Activated CD8-positive, alpha-beta T cell treated with anti-CD3 and anti-CD28 coated beads for 36 hours (primary cell): ENCODE measurements at regions not wholly inside any gene's neighbourhood (a gene's known extent, or its start where the extent isn't known, plus 50 kb on each side); places are given as distances from the start of the nearest gene placed in this dataset.

Source experiments
- ATAC-seq: fragments of 200-7000 bp; cut with Tn5 transposase; one replicate; pipeline ENCODE4 v1.10.0; 2021; ENCODE audit warnings: mild to moderate bottlenecking, moderate library complexity
- CTCF ChIA-PET: fragments of 350-600 bp; sonication (Branson Sonifier 250); formaldehyde crosslinking; loops from one replicate; lab custom pipeline; 2021; ENCODE audit warnings: antibody characterized with exemption; lab: Charles Lee
- POLR2A ChIA-PET: fragments of 350-600 bp; sonication (Branson Sonifier 250); formaldehyde crosslinking; loops from one replicate; lab custom pipeline; 2021; ENCODE audit warnings: antibody characterized with exemption; lab: Charles Lee
- DNase-seq: peaks from one replicate; pipeline ENCODE4 v3.0.0-alpha.2; 2020
- H3K27ac Mint-ChIP-seq: one replicate; pipeline ENCODE4 v1.8.0; 2021; ENCODE audit warnings: mild to moderate bottlenecking, mixed read lengths
- H3K27me3 Mint-ChIP-seq: one replicate; pipeline ENCODE4 v1.8.0; 2021; ENCODE audit warnings: mixed read lengths
- H3K36me3 Mint-ChIP-seq: one replicate; pipeline ENCODE4 v1.8.0; 2021; ENCODE audit warnings: low read depth, mixed read lengths
- H3K4me1 Mint-ChIP-seq: one replicate; pipeline ENCODE4 v1.8.0; 2021; ENCODE audit warnings: low read depth, mixed read lengths
- H3K4me3 Mint-ChIP-seq: one replicate; pipeline ENCODE4 v1.8.0; 2021; ENCODE audit warnings: mild to moderate bottlenecking, moderate library complexity, mixed read lengths
- H3K9me3 Mint-ChIP-seq: one replicate; pipeline ENCODE4 v1.8.0; 2021; ENCODE audit warnings: mixed read lengths
- intact Hi-C: fragments of 100-400 bp; cut with micrococcal nuclease; formaldehyde crosslinking; loops from one replicate; pipeline ENCODE4 v1.10.0; 2022
- TF ChIP-seq, protein P1 (sequence below): fragments of 200-600 bp; IDR thresholded peaks from one replicate; pipeline ENCODE4 v1.8.0; 2022; ENCODE audit warnings: antibody characterized with exemption, mild to moderate bottlenecking

DNA sequence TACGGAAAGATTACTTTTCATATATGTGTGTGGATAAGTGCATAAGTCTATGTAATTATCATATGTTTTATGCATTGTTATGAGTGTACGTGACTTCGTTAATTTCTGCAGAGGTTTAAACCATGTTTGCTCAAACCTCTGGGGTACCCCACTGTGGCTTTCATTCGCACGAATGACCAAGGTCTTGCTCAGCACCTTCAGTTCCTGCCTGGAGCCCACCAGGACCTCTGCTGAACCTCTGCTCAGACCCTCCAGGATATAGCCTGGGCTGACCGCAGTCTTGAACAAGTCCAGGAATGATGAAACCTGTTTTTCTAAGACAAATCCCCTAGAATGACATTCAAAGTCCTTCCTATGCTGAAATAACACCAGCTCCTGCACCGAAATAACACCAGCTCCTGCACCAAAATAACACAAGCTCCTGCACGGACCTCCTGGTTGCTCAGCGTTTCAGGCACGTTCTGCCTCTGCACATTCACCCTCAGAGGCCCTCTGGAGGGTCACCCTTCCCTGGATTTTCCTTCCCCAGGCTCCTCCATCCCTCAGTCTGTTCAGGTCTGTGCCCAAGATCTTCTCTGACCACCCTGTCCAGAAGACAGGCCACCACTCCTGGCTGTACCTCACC, 99.7 kb upstream of the BOD1 start:
- ChIA-PET POLR2A (no interaction called here), CTCF (no interaction called here)
- Mint-ChIP-seq H3K36me3 (no peaks in the 10 kb centered on the region), H3K9me3 (no peaks in the 10 kb centered on the region), H3K4me1 (no peaks in the 10 kb centered on the region), H3K27me3 (peaks cover 2% of the 10 kb centered on the region), H3K27ac (no peak overlapping the region), H3K4me3 (no peak overlapping the region)
- DNase-seq (no peak), ATAC-seq (no peak)
- TF ChIP-seq, protein P1, sequence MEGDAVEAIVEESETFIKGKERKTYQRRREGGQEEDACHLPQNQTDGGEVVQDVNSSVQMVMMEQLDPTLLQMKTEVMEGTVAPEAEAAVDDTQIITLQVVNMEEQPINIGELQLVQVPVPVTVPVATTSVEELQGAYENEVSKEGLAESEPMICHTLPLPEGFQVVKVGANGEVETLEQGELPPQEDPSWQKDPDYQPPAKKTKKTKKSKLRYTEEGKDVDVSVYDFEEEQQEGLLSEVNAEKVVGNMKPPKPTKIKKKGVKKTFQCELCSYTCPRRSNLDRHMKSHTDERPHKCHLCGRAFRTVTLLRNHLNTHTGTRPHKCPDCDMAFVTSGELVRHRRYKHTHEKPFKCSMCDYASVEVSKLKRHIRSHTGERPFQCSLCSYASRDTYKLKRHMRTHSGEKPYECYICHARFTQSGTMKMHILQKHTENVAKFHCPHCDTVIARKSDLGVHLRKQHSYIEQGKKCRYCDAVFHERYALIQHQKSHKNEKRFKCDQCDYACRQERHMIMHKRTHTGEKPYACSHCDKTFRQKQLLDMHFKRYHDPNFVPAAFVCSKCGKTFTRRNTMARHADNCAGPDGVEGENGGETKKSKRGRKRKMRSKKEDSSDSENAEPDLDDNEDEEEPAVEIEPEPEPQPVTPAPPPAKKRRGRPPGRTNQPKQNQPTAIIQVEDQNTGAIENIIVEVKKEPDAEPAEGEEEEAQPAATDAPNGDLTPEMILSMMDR: no peak
- intact Hi-C loops: no loop called here

DNA sequence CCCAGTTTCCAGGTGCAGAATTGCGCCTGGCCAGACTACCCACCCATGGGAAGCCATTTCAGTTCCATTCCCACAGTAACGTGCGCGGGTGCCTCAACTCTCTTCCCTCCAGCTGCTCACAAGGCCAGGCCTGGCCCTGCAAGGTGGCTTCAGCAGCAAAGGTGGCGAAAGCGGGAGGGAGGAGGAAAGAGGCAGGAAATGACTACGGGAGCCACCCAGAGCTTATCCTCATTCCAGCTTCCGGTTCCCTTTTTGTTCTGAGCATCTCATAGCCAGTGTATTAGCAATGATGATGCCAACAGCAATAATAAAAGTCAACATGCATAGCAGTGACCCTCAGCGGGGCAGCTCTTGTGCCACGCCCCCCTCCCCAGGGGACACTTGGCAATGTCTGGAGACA, 101.5 kb upstream of the BOD1 start:
- ATAC-seq (no peak), DNase-seq (no peak)
- Mint-ChIP-seq H3K9me3 (no peaks in the 10 kb centered on the region), H3K27ac (no peak overlapping the region), H3K4me1 (no peaks in the 10 kb centered on the region), H3K4me3 (no peak overlapping the region), H3K27me3 (peaks cover 6% of the 10 kb centered on the region), H3K36me3 (no peaks in the 10 kb centered on the region)
- intact Hi-C loops: no loop called here
- ChIA-PET POLR2A (interaction anchor here (0.7 kb wide), 1 partner anchor 60 kb away, joined by 4 read pairs; no protein-coding TSS in a partner anchor), CTCF (no interaction called here)
- TF ChIP-seq, protein P1: no peak

DNA sequence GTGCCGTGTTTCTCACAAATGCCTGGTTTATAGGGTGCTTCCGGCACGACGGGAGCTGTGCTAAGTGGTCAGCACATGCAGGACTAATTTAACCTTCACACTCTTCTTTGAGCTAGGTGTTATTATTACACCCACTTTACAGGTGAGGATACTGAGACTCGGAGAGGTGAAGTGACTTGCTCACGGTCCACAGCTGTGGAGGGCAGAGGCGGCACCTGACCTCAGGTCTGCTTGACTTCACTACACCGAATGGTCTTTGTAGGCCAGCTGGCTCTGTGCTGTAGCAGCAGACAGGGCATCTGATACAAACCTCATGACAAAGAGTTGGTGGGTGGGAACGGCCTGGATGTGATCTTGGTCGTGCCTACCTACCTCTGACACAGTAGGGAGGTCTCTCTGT, 102.0 kb upstream of the BOD1 start:
- ATAC-seq: no peak
- CTCF ChIA-PET: no interaction called here
- intact Hi-C loops: no loop called here
- H3K4me1 Mint-ChIP-seq: no peaks in the 10 kb centered on the region
- TF ChIP-seq, protein P1: no peak
- no peak for DNase-seq
- H3K4me3 Mint-ChIP-seq: no peak overlapping the region
- H3K27ac Mint-ChIP-seq: no peak overlapping the region
- peaks cover 6% of the 10 kb centered on the region for H3K27me3 Mint-ChIP-seq
- no peaks in the 10 kb centered on the region for H3K36me3 Mint-ChIP-seq
- no peaks in the 10 kb centered on the region for H3K9me3 Mint-ChIP-seq
- POLR2A ChIA-PET: no interaction called here

DNA sequence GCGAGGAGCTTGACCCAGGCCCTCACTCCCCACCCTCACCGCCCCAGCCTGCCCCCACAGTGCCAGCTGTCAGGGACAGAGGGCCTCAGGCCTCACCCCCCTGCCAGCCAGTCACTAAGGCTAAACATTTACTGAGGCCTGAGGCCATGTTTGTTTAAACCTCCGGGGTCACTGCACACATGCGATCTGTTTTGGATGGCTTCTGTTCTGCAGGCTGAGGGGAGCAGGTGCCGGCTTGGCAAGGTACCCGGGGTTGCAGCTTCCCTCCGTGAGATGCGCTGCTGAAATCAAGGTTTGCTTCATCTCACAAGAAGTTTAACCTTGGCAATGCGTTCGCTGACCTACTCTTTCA, 103.3 kb upstream of the BOD1 start:
- Mint-ChIP-seq H3K9me3 (no peaks in the 10 kb centered on the region), H3K27ac (no peak overlapping the region), H3K4me3 (no peak overlapping the region), H3K27me3 (peaks cover 6% of the 10 kb centered on the region), H3K4me1 (no peaks in the 10 kb centered on the region), H3K36me3 (no peaks in the 10 kb centered on the region)
- TF ChIP-seq, protein P1: no peak
- ATAC-seq (no peak), DNase-seq (no peak)
- intact Hi-C loops: no loop called here
- ChIA-PET CTCF (no interaction called here), POLR2A (no interaction called here)

DNA sequence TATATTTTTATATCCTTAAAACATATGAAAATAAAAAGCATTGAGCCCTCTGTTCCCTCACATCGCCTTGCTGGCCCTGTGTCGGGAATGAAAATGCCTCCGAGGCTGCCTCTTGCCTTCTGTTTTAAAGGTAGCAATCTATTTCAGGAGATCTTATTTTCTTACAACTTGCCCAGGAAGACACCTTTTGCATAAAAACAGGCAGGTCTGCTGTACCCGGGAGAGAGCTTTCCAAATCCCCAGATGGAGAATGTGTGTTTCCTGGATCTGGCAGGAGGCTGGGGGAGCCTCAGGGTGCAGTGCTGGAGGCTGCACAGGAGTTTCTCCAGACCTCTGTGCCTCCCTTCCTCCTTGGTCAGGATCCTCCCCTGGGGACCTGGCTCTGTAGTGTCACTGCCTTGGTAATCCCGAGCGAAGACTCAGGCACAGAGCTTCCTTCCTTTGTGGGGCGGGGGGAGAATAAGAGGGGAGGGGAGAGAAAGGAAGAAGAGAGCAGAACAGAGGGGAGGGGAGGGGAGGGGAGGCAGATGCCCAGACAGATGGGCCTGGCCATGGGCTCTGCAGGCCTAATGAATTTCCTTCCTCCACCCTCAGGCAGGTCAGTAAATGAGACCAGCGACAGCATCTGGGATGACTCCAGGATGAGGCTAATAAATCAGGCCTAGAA, 104.0 kb upstream of the BOD1 start:
- ATAC-seq (no peak), DNase-seq (no peak)
- Mint-ChIP-seq H3K4me1 (no peaks in the 10 kb centered on the region), H3K9me3 (no peaks in the 10 kb centered on the region), H3K27ac (no peak overlapping the region), H3K27me3 (peaks cover 6% of the 10 kb centered on the region), H3K4me3 (no peak overlapping the region), H3K36me3 (no peaks in the 10 kb centered on the region)
- TF ChIP-seq, protein P1: no peak
- ChIA-PET POLR2A (no interaction called here), CTCF (no interaction called here)
- intact Hi-C loops: no loop called here
